Skin epidermis (tissue), 12 donors: ENCODE measurements at regions not wholly inside any gene's neighbourhood (a gene's known extent, or its start where the extent isn't known, plus 50 kb on each side); places are given as distances from the start of the nearest gene placed in this dataset.

ENCODE experiments used
- H3K27ac ChIP-seq, 21 experiments: fragments of 200-600 bp; sonication (generic) in 11 of 21; one replicate each; pipeline ENCODE4 v1.5.0; 2020; ENCODE audit warnings: mild to moderate bottlenecking in 3 of 21, inconsistent platforms in 2 of 21, moderate library complexity in 2 of 21
- H3K4me3 ChIP-seq, 7 experiments: fragments of 200-600 bp; sonication (generic) in 2 of 7; one replicate each; pipeline ENCODE4 v1.5.0; 2020; ENCODE audit warnings: inconsistent platforms in 2 of 7, mild to moderate bottlenecking in 2 of 7, moderate library complexity in 1 of 7

DNA sequence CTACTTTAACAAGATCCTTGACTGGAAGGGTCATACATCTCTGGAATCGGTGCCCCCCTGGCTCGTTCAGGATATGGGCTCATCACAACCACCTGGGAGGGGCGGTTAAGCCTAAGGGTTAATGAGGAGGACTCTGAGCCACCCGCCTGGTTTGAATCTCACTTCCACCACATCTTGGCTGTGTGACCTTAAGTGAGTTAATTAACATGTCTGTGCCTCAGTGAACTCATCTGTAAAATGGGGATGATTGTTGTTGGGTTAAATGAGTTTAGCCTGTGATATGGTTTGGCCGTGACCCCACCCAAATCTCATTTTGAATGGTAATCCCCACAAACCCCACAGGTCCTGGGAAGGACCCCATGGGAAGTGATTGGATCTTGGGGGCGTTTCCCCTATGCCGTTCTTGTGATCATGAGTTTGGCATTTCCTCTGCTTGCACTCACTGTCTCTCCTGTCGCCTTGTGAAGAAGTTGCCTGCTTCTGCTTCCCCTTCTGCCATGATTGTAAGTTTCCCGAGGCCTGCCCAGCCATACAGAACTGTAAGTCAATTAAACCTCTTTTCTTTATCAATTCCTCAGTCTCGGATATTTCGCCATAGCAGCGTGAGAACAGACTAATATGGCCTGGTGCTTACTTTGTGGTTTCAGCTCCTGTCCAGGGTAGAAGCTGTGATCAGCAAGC, 214.0 kb upstream of the CIBAR2 start:
- no peak overlapping the region for H3K27ac ChIP-seq
- H3K4me3 ChIP-seq, result no peak overlapping the region

DNA sequence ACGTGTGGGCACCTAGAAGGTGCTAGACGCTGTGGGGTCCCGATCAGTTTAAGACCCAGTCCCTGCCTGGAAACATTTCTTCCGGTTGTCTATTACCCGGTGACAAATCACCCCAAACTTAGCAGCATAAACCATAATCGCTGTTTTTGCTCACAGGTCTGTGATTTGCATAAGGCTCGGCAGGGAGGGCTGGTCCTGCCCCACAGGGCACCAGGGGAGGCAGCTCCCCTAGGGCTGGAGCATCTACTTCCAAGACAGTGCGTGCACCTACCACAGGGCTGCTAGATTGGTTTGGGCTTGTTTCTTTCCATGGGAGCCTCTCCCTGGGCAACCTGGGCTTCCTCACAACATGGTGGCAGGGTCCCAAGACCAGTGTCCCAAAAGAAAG, 214.5 kb upstream of the CIBAR2 start:
- Histone ChIP-seq H3K4me3 (no peak overlapping the region), H3K27ac (no peak overlapping the region)

DNA sequence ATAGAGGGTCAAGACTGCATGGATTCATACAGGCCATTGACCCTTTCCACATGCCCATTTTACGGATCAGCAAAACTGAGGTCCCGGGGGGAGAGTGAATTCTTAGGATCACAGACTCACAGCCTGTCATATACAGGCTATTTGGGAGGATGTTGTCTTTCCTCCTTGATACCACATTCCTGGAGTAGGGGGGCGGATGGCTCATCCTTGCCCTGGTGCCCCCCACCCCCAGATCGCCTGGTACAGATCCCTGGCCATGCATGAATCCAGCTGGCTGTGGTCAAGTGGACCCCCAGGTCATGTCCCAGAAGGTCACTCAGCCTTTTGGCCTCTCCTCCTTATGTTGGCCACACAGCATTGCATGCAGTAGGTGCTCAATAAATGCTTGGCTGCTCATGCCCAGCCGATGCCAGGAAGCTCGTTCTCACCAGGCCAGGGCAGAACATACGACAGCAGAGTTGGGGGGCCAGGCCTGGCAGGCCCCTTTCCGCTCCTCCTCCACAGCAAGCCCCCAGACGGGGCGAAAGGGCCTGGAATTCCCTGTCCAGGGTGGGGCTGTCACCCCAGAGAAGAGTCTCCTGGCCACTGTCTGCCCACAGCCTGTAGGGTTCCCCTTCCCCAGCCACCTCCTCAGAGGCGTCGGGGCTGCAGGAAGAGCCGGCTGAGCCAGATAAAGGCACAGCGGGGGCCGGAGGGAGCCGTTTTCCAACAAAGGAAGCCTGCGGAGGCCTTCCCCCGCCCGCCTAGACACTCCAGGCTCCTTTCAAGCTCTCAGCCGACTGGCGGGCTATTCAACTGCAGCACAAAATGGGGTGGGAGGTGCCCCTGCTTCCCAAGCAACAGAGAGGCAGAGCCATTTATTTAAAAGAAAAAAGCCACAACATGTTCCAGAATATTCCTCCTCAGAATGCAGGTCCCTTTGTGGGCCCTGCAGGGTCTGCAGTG, 215.7 kb upstream of the CIBAR2 start:
- H3K27ac ChIP-seq, result no peak overlapping the region

DNA sequence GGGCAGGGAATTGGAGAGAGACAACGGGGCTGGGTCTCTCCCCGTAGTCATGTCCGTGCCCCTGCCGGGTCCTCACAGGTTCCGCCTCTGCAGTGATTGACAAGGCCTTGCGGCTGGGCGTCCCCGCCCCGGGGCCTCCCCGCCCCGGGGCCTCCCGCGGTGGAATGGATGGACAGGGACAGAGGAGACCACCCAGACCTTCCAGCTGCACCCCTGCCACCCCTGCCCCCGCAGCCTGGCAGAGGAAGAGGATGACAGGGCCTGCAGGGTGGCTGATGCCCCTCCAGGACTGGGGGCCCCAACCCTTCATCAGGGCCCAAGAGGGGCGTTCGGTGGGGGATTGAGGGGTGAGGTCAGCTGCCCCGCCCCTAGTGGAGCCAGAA, 216.4 kb upstream of the CIBAR2 start:
- Histone ChIP-seq H3K27ac (no peak overlapping the region), H3K4me3 (no peak overlapping the region)

More for the DNA sequence above, 215.7 kb upstream of the CIBAR2 start:
- no peak overlapping the region for H3K4me3 ChIP-seq

DNA sequence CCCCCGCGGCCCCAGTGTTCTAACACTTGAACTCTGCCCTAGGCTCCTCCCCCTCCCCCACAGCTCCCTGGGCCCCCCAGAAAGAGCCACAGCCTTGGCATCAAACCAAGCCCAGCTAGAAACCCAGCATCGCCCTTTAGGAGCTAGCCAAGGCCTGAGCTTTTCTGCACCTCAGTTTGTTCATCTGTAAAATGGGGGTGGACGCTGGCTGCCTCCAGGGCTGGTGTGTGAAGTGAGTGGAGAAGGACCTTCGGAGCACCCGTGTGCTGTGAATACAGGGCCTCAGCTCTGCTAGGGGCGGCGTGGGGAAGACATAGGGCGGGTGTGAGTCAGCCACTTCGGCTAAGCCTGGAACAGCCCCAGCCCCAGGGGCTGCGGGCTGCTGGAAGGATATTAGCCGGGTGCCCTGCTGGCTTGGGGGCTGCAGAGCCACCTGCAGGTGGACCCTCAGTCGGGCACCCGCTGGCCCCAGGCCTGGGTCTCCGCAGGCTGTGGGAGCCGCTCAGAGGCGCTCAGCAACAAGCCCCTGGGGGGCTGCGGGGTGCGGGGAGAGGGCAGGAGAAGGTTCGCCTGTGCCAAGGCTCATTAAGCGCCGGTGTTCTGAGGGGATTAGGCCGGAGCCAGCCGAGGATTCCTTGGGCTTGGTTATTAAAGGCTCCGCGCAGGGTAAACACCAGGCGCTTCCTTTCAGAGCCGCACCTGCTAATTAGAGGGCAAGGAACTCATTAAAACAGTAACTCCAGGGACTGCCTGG, 217.0 kb upstream of the CIBAR2 start:
- Histone ChIP-seq H3K27ac (no peak overlapping the region), H3K4me3 (no peak overlapping the region)

DNA sequence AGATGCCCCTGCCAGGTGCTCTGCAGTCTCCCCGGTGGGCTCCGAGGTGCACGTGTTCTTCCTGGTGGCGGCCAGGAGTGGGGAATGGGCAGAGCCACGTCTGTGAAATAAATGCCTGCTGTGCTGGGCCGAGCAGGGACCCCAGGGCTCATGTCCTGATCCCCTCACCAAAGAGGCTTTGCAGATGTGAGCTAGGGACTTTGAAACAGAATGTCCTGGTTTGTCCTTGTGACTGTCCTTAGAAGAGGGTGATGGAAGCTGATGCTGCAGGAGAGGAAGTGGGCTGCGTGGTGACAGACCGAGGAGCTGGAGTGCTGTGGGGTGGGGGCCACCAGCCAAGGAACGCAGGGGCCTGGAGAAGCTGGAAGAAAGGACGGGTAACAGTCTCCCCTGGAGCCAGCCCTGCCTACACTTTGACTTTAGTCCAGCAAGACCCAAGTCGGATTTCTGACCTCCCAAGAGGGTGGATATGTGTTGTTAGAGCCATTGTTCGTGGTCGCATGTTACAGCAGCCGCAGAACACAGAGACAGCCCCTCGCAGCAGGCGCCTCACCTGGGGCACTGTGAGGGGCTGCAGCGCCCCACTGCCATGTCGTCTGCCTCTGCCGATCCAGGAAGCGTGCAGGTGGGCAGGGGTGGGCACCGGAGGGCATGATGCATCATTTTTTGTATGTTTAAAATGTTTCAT, 217.9 kb upstream of the CIBAR2 start:
- no peak overlapping the region for H3K4me3 ChIP-seq

DNA sequence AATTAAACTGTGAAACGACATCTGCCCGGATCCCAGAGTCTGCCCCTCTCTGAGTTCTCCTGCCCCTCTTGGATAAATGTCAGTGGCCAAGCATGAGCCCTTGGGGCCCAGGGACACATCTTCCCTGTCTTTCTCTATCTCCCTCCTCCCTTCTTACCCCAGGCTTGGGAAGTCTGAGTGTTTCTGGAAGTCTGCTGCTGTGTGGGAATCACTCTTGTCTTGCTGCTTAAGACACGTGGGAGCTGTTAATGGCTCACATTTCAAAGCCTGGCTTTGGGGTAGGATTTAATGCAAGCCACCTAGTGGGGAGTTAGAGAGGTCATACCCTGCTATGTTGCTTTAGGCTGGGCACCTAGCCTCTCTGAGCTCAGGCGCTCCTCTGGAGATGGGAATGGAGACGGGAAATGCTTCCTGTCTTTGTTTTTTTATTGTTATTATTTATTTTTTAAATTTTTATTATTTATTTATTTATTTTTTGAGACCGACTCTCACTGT, 218.5 kb upstream of the CIBAR2 start:
- peak overlapping the region in 1 of 21 experiments; percentile 23 for H3K27ac ChIP-seq

More for the DNA sequence above, 217.9 kb upstream of the CIBAR2 start:
- peak overlapping the region in 1 of 21 experiments; percentile 23 for H3K27ac ChIP-seq

DNA sequence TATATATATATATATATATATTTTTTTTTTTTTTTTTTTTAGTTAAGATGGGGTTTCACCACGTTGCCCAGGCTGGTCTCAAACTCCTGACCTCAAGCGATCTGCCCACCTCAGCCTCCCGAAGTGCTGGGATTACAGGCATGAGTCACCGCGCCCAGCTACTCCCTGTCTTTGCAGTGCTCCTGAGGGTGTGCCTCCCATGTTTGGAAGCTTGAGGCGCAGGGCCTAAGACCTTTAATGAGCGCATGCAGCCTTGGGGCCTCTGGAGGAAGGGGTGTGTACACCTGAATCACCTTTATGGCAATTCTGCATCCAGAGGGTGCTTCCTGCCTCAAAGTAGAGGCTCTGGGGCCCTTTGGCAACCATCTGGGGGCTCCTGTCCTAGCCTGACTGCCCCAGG, 219.4 kb upstream of the CIBAR2 start:
- Histone ChIP-seq H3K4me3 (no peak overlapping the region), H3K27ac (no peak overlapping the region)

More for the DNA sequence above, 218.5 kb upstream of the CIBAR2 start:
- H3K4me3 ChIP-seq, result no peak overlapping the region

DNA sequence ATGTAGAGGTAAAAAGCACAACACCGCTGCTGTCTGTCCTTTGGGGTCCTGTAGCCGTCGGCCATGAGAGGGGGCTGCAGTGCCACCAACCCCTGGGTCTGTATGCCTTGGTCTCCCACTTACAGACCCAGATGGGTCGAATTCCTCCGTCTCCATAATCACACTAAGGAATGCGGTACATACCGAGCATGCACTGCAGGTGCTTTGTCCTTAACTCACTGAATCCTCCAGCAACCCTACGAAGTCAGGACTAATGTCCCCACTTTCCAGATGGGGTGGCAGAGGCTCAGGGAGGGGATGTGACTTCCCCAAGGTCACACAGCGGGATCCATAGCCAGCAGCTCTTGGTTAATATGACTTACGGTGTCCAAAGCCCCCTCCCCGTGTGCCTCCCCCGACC, 219.9 kb upstream of the CIBAR2 start:
- no peak overlapping the region for H3K4me3 ChIP-seq
- no peak overlapping the region for H3K27ac ChIP-seq

DNA sequence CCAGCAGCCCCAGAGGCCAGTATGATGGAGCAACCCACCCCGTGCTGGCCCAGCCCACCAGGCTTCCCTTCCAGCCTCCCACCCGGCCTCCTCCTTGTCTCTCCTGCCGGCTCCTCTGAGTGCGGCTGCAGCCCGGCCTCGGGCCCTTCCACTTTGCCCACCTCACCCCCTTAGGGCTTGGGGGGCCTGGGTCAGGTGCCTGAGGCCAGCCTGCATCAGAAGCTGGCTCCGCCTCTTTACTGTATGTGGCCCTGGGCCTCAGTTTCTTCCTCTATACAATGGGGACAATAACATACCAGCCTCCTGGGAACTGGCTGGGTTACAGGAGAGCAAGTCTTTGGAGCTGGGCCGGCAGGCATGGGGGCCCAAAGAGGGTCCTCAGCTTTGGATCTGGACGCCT, 221.1 kb upstream of the CIBAR2 start:
- no peak overlapping the region for H3K4me3 ChIP-seq
- H3K27ac ChIP-seq, result no peak overlapping the region

DNA sequence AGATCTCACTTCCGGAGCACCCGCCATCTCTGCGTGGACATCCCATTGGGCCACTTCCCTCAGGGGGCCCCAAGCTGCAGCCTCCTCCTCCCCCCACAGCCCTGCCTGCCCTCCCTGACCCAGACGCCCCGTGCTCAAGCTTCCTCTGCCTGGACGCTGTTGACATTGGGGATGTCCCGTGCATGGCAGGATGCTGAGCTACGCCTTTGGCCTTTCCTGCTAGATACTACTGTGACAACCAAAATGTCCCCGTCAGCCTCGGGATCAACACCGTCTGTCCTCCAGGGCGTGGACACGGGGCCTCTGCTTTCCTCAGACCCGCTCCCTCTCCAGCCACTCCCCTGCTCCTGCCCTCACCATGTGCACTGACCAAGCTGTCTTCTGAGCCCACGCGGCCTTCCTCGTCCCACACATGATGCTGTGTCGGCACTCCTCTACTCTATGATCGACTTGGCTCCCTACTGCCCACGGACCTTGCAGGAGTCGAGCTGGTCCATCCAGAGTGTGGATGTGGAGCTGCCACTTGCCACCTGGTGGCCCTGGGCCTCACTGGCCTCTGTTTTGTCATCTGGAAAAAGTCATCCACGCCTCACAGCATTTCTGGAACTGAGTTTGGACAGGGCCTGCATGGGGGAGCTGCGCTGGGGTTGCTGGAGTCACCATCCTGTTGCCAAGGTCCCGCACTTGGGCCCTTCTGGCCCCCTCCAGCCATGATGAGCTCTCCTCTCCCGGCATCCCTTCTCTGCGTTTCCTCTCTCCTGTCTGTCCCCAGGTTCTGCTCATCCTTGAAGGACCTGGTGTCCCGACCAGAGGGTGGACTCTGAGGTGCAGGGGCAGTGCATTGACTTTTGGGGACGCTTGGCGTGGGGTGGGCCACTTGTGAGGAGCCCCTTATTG, 221.7 kb upstream of the CIBAR2 start:
- no peak overlapping the region for H3K4me3 ChIP-seq
- no peak overlapping the region for H3K27ac ChIP-seq

DNA sequence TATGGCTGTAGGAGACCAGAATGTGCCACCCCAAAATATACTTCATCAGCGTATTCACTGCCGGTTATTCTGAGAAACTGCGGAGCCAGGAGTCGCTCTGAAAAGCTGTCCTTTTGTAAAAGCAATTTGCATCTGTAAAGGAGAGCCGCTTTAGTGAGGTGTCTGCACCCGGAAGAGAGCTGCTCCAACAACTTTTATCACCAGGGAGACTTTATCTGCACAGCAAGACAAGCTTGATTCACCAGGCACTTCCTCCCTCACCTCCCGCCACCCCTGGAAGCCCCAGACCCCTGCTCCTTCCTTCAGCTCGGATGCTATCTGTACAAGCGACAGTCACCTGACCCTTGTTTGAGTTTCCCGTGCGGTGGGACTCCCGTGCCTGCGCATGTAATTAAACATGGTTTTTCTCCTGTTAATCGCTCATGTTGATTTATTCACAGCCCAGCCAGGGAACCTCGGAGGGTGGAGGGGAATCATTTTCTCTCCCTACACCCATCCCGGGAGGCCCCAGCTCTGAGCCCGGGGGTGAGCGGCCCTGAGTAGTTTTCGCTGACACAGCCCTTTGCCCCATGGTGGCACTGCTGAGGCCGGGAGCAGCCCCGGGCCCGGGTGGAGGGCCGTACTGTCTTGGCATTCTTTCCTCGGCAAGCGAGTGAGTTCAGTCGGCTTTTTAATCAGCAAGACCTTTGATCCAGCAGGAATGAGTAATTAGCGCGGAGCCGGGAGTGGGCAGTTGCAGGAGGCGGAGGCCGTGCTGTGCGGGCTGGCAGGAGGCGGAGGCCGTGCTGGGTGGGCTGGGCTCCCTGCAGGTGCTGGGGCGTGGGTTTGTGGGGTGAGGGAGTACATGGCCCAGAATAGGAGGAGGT, 222.7 kb upstream of the CIBAR2 start:
- Histone ChIP-seq H3K4me3 (peak overlapping the region in 1 of 7 experiments; percentile 21), H3K27ac (peak overlapping the region in 4 of 21 experiments; percentile 2 to 32 (median 16))

DNA sequence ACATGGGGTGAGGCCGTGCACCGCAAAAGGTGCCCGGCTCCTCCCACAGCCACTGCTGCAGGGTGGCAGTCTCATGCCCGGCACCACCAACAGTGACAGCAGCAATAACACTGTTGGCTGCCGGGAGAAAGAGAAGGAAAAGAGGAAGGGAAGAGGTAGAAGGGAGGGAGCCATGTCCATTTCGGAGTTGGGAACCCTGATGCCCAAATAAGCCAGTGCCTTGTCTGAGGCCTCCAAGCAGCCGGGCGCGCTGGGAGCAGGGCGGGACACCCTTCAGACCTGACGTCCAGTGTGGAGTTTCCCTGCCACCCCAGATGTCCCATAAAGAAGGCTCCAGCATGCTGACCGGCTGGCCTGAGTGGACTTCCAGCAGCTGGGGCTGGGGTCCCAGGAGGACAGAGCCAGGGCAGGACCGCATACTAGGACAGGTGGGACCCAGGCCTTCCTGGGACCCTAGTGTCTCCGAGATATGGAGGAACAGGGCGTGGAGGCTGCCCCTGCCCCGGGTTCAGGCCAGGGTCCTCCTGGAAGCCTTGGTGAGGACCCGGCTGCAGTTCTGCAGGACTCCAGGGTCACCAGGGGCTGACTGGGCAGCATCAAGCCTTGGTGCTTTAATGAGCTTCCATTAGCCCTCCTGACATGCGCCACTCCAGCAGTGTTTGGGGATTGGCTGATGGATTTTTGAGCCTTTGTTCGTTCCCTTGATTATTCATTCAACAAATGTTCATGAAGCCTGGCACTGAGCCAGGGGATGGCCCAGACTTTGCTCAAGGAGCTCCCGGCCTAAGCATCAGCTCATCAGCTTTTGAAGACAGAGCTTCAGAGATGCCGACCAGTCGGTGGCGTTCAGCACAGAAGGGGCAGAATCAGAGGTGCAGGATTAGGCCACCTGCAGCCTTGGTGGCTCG, 223.6 kb upstream of the CIBAR2 start:
- Histone ChIP-seq H3K4me3 (peak overlapping the region in 1 of 7 experiments; percentile 21), H3K27ac (peak overlapping the region in 1 of 21 experiments; percentile 32)

DNA sequence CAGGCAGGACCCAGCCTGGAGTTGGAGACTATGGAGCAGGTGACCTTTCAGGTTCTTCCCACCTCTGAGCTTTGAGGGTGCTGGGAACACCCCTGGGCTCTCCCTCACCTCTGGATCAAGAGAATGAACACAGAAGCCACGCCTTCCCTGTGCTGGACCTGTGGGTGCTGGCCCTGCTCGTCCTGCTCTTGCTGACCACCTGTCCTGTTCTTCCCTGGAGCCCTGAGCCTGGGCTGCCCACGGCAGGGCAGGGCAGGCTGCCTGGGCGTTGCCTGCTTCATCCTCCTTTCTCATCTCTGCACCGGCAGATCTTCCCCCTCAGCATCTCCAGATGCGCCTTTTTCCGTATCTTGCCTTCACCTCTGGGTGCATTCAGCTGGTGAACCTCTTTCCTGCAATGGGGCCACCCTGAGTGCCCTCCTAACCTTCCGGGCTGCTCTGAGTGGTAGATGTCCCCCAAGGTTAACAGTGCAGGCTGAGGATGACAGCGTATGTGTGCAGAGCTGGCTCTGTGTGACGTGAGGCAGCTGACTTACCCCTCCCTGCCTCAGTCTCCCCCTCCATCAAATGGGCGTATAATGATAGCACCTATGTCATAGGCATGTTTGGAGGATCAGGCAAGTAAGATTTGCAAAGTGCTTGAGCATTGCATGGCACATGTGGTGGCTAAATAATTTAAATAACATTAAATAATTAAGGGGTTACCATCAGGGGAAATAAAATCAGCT, 225.8 kb upstream of the CIBAR2 start:
- Histone ChIP-seq H3K27ac (no peak overlapping the region), H3K4me3 (no peak overlapping the region)

DNA sequence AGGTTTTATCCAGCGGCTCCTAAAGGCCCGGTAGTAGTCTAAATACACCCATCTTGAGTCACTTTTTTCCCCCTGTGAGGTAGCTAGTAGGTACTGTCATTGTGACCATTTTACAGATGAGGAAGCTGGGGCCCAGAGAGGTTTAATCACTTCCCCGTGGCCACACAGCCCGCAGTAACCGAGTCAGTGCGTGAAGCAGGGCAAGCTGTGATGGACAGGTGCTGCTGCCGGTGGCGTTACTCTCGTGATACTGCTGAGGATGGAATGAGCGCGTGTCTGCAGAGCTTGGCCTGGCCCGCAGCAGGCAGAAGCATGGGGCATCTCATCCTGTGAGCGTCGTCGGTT, 226.3 kb upstream of the CIBAR2 start:
- Histone ChIP-seq H3K4me3 (no peak overlapping the region), H3K27ac (no peak overlapping the region)
